Non-pigmented ciliary epithelial cell (primary cell): ENCODE measurements at regions not wholly inside any gene's neighbourhood (a gene's known extent, or its start where the extent isn't known, plus 50 kb on each side); places are given as distances from the start of the nearest gene placed in this dataset.
"Not testable (repeated sequence)": the region's sequence is repeated elsewhere in the genome, so short reads cannot be mapped to it uniquely, and the experiment has no call there.

Source experiments
- DNase-seq: peaks from one replicate; pipeline ENCODE4 v3.0.0-alpha.2; 2010; ENCODE audit warnings: low read depth

DNA sequence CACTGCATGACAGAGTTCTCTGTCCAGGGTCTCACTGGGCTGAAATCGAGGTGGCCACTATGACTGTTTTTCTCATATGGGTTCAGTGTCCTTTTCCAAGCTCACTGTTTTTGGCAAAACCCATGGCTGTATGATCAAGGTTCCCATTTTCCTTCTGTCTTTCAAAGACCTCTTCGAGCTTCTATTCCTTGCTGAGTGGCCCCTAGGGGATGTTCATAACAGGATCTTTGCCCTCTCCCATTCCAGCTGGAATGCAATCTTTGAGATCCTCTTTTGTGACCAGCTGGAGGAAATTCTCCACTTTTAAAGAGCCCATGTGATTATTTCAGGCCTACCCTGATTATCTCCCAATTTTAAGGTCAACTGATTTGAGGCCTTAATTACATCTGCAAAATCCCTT is 572.5 kb upstream of the SLC10A2 start:
- no peak for DNase-seq

DNA sequence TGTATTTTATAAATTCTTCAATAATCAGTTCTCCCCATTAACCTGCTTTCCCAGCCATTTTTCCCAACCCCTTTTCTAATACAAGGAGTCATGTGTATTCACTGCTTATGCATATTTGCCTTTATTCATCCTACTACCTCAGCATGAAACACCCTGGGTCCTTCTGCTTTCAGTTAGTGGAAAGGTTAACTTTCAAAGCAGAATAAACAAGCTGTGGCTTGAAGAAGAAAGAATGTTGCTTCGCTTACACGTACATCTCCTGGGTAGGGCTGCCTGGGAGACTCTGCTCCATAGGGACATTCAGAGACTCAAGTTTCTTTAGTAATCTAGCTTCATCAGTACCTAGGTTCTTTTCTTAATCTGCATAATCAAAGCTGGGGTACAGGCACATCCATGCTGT is 567.8 kb upstream of the SLC10A2 start:
- DNase-seq: no peak

DNA sequence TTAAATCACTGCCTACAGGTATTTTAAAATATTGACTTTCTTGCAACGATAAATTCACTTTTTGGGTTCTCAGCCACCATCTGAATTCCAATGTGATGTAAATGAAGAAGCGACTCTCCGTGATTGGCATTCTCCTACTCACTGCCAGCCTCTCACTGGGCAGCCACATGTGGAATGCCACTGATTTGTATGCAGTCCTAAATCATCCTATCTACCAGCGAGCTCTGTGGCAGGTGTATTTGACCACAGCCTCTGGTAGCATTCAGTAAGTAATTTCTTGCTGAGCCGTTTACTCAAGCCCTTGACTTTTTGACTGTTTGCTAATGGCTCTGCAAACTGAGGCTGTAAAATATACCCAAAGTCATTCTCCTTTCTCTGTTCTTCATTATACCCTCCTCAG is 559.0 kb upstream of the SLC10A2 start:
- DNase-seq: no peak

DNA sequence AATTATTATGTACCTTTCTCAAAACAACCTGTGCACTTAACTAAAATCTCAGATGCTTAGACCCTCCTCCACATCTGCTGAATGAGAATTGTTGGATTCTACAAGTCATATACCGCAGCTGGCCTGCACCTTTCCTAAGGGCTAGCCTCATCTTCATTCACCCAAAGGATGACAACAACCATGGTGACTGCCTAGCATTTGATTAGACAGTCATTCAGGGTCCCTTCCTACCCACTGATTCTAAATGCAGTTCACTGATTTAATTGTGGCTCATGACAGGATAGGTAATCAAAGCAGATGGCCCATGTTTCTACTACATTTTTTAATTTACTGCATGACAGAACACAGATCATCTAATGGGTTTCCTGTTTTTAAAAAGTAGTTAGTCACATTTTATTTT is 551.9 kb upstream of the SLC10A2 start:
- no peak for DNase-seq

DNA sequence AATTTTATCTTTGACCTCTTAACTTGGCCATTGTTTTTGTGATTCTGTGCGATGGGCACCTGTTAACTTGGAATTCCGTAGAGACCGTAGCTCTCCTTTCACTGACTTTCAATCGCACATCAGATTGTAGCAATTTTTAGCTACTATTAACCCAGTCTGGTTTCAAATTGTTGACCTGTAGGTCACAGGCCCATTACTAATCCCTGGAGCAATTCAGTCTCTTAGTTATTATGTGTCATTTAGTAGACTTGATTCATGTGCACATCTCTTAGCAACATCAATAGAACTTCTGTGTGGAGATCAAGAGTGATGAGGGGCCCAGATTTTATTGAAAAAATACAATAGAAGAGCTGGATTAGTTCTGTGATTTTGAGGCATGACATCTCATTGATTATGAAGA is 549.6 kb upstream of the SLC10A2 start:
- no peak for DNase-seq

DNA sequence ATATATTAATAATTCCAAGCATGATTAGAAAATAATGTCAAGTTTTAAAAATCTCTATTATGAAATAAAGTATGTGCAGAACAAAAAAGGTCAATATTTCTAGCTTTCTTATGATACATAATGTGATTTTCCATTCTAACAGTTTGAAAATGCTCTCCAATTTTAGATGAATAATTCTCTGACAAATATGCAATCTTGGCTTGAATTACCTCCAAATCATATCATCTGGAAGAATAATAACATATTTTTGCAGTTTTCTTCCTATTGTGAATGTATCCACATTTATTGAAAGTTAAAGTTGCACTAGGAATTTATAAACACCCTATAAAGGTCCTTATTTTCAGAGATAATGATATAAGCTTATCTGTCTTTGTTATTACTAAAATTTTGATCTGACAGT is 548.5 kb upstream of the SLC10A2 start:
- DNase-seq: no peak

DNA sequence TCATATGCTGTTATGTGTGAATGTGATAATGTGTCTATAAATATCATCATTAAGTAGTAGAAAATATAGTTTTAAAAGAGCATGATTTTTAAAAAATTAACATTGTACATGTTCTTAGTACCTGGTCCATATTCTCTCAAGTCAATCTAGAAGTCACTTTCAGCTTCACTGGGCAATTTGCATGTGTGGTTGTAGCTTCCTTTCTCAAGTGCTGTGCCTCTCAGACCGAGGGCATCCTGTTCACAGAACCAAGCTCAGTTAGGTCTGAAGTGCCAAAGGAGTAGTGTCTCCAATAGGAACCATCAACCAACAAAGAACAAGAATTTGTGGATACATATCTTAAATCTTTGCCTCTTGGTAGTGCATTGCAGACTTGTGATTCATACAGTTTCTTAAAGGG is 541.8 kb upstream of the SLC10A2 start:
- DNase-seq: no peak

DNA sequence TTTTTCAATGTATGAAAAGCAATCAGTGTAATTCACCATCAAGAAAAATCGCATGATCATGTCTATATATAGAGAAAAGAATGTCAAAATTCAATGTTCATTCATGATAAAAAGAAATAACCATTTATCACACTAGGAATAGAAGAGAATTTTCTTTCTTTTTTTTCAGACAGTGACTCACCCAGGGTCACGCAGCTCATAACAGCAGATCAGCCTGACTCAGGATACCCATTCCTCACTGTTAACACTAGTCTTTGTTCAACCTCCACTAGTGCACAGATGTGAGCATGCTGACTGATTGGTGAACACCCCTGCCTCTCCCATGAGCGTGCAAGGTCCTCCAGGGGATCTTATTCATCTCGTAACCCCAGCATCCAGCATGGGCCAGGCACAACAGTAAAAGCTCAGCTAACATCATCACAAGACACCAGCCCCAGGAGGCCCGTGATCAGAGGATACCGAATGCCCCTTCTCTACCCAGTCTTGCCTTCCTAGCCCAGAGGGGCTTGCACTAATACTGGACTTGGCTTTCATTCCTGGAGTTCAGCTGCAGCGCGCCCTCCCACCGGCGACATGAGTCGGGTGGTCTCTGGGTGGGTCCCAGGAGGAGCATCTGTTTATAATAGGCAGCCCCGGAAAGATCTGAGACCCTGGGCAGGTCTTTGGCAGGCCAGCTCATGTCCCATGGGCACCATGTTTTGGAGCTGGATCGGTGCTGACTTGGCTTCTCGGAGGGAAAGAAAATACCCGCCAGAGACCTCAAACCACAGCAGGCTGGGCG is 539.5 kb upstream of the SLC10A2 start:
- no peak for DNase-seq

DNA sequence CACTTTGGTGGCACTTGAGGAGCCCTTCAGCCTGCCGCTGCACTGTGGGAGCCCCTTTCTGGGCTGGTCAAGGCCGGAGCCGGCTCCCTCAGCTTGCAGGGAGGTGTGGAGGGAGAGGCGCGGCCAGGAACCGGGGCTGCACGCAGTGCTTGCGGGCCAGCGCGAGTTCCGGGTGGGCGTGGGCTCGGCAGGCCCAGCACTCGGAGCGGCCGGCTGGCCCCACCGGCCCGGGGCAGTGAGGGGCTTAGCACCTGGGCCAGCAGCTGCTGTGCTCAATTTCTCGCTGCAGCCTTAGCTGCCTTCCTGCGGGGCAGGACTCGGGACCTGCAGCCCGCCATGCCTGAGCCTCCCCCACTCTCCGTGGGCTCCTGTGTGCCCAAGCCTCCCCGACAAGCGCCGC is 533.7 kb upstream of the SLC10A2 start:
- not testable (repeated sequence) for DNase-seq

DNA sequence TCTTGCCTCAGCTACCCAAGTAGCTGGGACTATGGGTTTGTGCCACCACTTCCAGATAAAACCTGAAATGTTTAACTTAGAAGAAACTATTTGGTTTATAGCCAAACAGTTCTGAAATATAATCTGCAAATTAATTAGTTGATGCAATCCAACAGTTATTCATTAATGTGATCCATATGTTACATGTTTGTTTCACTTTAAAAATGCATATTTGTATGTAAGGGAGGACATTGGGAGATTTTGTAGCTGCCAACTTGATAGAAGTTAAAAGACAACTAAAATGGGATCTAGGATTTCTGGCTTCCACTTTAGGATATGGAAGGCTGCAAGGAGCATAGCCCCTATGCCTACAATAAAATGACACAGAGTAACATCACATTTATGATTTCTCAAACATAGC is 532.5 kb upstream of the SLC10A2 start:
- no peak for DNase-seq

DNA sequence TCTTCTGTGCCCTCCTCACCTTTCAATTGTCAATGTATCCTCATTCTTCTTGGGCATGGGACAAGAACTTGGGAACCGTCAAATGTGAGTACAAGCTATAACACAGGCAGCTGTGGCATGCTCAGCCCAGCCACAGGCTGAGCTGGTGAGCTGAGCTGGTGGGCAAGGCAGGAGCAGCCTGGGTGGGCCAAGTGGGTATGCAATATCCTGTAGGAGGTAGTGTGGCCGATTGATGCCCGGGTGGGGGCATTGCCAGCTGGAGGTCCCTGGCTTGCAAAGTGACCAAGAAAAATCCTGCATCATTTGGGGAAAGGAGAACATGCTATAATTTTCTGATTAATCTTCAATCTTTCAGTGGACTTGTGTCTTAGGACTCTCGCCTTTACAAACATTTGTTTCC is 507.2 kb upstream of the SLC10A2 start:
- DNase-seq: no peak

DNA sequence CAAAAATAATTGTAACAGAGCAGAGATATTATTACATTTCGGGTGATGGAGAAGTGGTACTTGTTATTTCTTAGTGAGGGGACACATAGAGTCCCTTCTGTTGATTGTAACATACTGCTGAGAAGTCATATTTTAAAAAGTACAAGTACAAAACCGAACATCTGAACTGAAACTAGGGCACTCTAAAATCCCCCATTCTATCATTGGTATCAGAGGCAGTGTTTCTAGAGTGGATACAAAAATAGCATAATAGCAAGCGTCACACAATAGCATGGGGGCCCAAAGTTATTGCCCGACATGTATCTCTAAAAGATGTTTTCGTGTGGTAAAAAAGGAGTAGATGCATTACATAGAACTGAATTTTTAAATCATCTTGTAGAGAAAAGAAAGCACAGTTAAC is 502.1 kb upstream of the SLC10A2 start:
- no peak for DNase-seq

DNA sequence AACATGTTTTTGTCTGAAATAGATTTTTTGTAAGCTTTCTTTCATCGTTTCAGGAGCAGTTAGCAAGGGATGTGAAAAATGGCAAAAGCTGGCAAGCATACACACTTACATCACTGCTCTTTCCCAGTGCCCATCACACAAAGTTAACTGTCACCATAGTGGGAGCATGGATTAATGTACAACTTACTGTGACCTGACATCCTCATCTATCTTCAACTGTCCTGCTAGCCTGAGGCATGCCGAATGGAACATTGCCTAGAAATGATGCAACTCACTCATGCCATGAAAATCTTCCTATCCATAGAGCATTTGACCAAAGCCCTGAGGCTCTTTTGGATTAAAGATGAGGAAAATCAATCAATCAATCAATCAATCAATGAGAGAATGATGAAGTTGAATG is 491.7 kb upstream of the SLC10A2 start:
- DNase-seq: no peak

DNA sequence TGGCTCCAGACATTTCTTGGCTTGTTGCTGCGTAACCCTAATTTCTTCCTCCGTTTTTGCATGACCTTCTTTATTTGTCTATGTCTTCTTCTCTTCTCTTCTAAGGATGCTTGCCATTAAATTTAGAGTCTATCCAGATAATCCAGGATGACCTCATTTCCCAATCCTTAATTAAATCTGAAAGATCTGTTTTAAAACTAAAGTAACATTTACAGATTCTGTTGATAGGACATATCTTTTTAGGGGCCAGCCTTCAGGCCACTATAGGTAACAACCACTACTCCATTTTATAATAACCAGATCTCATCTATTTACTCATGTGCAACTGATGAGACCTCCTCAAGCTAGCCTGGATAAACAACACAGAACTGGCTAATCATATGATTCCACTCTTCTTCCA is 490.5 kb upstream of the SLC10A2 start:
- no peak for DNase-seq

DNA sequence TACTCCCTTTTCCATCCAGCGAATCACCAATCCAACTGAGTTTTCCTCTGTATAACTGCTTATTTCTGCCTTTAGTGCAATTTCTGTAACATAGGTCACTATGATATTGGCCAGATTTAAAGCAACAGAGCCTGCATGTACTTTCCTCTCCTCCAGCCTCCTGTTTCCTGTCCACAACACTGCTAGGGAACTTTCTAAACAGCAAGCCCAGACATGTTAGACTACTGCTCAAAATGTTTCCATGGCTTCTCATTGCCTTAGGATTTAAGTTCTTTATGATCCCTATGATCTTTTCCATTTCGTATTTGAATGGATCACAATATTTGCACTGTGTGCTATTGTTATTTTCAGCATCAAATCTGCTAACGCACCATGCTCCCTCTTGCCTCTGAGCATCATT is 481.7 kb upstream of the SLC10A2 start:
- no peak for DNase-seq

DNA sequence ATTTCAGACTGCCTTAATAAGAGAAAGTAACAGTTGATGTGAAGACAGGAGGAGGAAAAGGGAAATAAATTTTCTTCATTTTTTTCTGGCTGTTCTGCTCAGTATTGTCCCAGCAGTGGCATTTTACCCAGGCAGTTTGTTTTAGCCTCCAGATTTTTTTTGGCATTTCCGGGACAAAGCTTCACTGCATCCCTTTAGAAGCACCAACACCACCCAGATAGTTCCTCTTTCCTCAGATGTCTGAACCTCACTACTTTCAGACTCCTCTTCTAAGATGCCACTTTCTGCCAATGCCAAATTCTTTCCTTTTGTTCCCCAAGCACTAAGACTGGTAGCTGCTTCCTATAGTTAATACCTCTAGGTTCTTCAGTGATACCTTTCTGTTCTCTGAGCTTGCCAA is 480.1 kb upstream of the SLC10A2 start:
- no peak for DNase-seq

DNA sequence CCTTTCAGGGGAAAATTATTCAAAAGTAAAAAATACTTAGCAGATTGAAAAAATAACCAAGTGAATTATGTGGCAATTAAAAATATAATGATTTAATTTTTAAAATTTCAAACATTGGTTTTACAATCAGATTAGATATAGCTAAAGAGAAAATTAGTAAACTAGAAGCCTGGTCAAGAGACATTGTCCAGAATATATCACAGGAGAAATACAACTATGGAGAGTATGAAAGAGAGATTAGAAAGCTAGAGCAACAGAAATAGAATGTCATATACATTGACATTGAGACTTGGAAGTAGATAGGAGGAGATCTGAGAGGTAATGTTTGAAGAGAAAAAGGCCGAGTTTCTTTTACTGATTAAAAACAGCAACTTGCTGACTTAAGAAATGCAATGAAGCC is 476.4 kb upstream of the SLC10A2 start:
- DNase-seq: no peak

DNA sequence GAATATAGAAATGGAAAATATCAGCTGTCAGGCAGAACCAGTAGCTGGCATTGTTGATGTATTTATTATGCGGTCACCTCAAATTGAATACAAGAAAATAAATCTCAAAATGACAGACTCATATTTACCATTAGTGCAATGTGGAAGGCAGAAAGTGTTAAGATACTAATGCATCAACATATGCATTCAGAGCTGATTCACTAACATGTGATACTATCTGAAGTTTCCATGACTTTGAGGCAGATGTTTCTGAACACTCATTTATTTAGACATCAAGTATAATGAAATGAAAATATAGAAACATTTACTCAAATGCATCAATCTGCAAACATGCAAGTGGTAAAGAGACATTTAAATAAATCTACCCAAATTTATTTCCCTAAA is 474.2 kb upstream of the SLC10A2 start:
- no peak for DNase-seq

DNA sequence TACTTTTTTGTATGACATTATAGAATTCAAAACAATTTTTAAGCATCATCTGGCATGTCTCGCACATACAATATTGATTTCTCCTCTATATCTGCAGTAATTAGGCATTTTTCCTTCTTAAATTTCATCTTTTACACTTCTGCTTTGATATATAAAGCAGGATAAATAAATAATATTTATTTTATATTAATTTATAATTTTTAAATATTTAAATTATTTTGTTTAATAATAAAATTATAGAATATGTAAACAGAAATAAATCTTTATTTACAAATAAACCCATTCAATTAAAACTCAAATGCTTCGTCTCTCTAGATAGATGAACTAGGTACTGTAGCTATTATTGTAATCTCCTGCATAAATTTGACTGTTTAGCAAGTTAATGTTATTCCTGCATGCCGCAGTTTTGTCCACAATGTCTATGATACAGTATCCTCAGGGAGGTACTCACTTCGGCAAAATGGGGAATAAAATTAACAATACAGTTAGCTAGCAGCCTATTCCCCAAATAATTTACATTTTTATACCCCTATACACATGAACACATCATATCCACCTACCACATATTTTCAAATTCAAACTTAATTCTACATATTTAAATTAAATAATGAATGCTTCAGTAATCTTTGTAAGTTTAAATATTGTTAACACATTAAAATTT is 473.6 kb upstream of the SLC10A2 start:
- no peak for DNase-seq

DNA sequence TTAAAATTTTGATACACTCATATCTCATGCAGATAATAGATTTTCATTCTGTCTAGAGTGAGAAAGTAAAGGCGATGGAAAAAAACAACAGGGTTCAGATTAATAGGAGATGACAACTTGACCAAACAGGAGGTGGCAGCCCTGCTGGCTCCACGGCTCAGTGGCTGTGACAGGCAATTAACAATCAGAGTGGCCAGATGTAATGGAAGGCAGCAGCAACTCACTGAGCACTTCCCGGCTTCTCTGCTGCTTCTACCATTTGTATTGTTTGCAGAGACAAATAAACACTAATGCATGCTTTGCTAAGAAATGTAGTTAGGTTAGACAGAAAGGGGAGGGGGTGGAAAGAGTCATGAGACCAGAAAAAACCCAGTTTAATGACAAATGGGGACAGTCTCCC is 473.0 kb upstream of the SLC10A2 start:
- DNase-seq: no peak

DNA sequence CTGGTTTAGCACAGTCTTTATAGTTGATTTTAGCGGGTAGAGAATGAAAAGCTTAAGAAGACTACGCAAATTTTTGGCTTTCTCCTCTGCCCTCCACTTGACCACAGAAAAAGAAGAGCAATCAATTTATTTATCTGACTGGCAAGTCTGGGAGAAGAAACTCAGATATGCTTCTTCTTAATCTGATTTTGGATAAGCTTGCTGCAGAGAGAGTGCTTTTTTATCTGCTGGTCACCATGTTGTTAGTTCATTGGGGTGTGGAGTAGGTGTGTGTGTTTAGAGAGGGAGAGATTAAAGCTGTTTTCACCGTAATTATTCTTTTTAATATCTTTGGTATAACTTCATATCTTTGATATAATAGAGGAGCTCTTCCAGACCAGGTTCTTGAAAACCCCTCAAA is 471.4 kb upstream of the SLC10A2 start:
- no peak for DNase-seq

DNA sequence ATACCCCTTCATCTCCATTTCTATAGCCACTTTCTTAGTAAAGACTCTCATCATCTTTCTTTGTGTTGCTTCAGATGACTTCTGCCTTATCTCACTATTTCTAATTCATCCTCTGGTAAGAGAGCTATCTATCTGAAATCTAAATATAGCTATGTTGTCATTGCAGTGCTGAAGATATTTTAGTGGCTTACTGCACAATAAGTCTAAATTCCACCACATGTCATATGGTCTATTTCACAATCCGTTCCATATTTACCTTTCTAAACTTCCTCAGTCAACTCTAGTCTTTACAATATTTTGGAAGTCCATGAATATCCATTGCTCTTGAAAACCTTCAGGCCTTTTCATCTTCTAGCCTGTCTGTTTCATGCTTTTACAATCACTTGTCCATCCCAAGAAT is 465.1 kb upstream of the SLC10A2 start:
- no peak for DNase-seq

DNA sequence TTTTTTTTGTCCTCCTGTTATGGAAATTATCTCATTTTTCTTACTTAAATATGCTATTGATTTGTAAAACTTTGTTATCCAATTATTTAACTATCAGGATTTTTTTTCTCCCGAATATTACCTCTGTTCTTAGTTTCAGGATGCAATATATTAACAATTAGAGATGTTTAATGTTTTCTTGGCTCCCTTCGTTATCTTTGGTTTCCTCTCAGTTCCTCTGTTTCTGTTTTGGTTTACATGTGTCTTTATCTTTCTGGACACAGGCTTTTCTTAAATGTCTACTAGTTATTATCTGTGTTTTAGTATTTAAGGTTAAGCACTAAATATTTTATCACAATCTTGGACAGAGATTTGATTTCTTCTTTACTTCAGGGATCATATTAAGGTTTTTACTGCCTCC is 462.2 kb upstream of the SLC10A2 start:
- no peak for DNase-seq

DNA sequence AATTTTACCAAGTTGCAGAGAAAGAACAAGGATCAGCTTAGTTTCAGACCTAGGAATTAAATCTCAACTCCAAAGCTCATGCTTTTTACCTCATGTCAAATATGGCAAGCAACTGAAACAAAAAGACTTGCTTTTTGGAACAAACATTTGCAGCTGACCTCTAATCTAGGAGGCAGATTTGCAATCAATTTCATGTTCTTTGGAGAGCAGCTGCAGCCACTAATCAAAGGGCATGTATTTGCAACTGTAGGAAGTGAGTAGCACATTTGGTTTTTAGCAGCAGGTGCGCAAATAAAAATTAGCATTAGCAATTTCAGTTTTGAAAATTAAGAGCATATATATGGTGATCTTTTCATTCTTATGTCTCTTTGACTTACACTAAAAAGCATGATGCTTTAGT is 459.3 kb upstream of the SLC10A2 start:
- no peak for DNase-seq
